ENCODE measurements at regions not wholly inside any gene's neighbourhood (a gene's known extent, or its start where the extent isn't known, plus 50 kb on each side); places are given as distances from the start of the nearest gene placed in this dataset.

- no peaks in the 10 kb centered on the region for H3K9me3 ChIP-seq (ENCODE audit: control insufficient read depth, insufficient read depth, low read depth, low read length)
- H3K4me3 ChIP-seq (ENCODE audit: low read depth in 2 of 2, low read length in 2 of 2), result no peak overlapping the region
- no peaks in the 10 kb centered on the region for H3K27me3 ChIP-seq (ENCODE audit: control insufficient read depth, insufficient read depth, low read length)
- ChIA-PET POLR2A (no interaction called here), CTCF (no interaction called here)
- no TSS peak for BruUV-seq (replicated peaks)
- DNase-seq (ENCODE audit: low read depth, low spot score) (no peak), ATAC-seq (no peak)
- no peak for TF ChIP-seq POLR2AphosphoS5 (IDR thresholded peaks at IDR 0.05; ENCODE audit: low read depth, low read length)
- H3K27ac ChIP-seq (ENCODE audit: low read length), result no peak overlapping the region
- intact Hi-C loops (cut with micrococcal nuclease; ENCODE audit: unreplicated experiment), result no loop called here
- no peaks in the 10 kb centered on the region for H3K36me3 ChIP-seq (ENCODE audit: control insufficient read depth, insufficient read depth, low read length)
- H3K4me1 ChIP-seq (ENCODE audit: control insufficient read depth, insufficient read depth, low read length), result no peaks in the 10 kb centered on the region
- in situ Hi-C loops (cut with HindIII; ENCODE audit: low pct_unique_long_range_greater_than_20kb, low sequenced_read_pairs), result no loop called here
Measured at GRCh38 chr10:108789336-108789735, 1134.0 kb downstream of the XPNPEP1 start.

DNA sequence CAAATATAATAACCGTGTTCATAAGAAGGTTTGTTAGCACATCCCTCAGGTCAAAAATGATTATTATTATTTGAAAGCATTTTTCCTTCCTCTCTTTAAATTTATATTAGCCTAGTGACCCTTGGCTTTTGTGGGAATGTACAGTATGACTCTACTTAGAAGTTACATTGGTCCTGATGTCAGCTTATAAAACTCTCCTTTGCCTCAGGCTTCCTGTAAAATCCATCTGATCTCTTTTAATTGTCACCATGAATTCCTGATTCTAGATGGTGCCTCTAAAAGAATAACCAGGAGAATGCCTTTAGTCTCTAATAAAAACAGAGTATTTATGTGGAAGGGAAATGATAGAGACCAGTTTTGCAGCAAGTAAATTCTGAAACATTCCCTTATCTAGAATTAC is 1134.4 kb downstream of the XPNPEP1 start:
- CTCF ChIA-PET, result no interaction called here
- TF ChIP-seq CTCF (IDR thresholded peaks at IDR 0.05) (no peak), TCF7L2 (IDR thresholded peaks at IDR 0.05; ENCODE audit: low read depth, low read length) (no peak), POLR2AphosphoS5 (IDR thresholded peaks at IDR 0.05; ENCODE audit: low read depth, low read length) (no peak), SIN3A (IDR thresholded peaks at IDR 0.05; ENCODE audit: borderline replicate concordance, insufficient read depth, low read depth, low read length) (no peak), REST (IDR thresholded peaks at IDR 0.05; ENCODE audit: insufficient read depth in 1 of 2, low read depth in 2 of 2, low read length in 1 of 2) (no peak)
- POLR2A ChIA-PET, result no interaction called here
- no peaks in the 10 kb centered on the region for H3K4me1 ChIP-seq (ENCODE audit: control insufficient read depth, insufficient read depth, low read length)
- H3K27me3 ChIP-seq (ENCODE audit: control insufficient read depth, insufficient read depth, low read length), result no peaks in the 10 kb centered on the region
- no peak overlapping the region for H3K27ac ChIP-seq (ENCODE audit: low read length)
- in situ Hi-C loops (cut with HindIII; ENCODE audit: low pct_unique_long_range_greater_than_20kb, low sequenced_read_pairs), result no loop called here
- H3K36me3 ChIP-seq (ENCODE audit: control insufficient read depth, insufficient read depth, low read length), result no peaks in the 10 kb centered on the region
- H3K4me3 ChIP-seq (ENCODE audit: low read depth in 2 of 2, low read length in 2 of 2), result no peak overlapping the region
- intact Hi-C loops (cut with micrococcal nuclease; ENCODE audit: unreplicated experiment), result no loop called here
- no TSS peak for BruUV-seq (replicated peaks)
- ATAC-seq (no peak), DNase-seq (ENCODE audit: low read depth, low spot score) (no peak)
- H3K9me3 ChIP-seq (ENCODE audit: control insufficient read depth, insufficient read depth, low read depth, low read length), result no peaks in the 10 kb centered on the region

- in situ Hi-C loops (cut with HindIII; ENCODE audit: low pct_unique_long_range_greater_than_20kb, low sequenced_read_pairs), result no loop called here
- no peak overlapping the region for H3K4me3 ChIP-seq (ENCODE audit: low read depth in 2 of 2, low read length in 2 of 2)
- no TSS peak for BruUV-seq (replicated peaks)
- no peak for TF ChIP-seq POLR2AphosphoS5 (IDR thresholded peaks at IDR 0.05; ENCODE audit: low read depth, low read length)
- H3K27ac ChIP-seq (ENCODE audit: low read length), result no peak overlapping the region
- CTCF ChIA-PET, result no interaction called here
- intact Hi-C loops (cut with micrococcal nuclease; ENCODE audit: unreplicated experiment), result no loop called here
- H3K27me3 ChIP-seq (ENCODE audit: control insufficient read depth, insufficient read depth, low read length), result no peaks in the 10 kb centered on the region
- POLR2A ChIA-PET, result no interaction called here
- no peaks in the 10 kb centered on the region for H3K9me3 ChIP-seq (ENCODE audit: control insufficient read depth, insufficient read depth, low read depth, low read length)
- no peak for DNase-seq (ENCODE audit: low read depth, low spot score)
- no peak for ATAC-seq
- H3K4me1 ChIP-seq (ENCODE audit: control insufficient read depth, insufficient read depth, low read length), result no peaks in the 10 kb centered on the region
- no peaks in the 10 kb centered on the region for H3K36me3 ChIP-seq (ENCODE audit: control insufficient read depth, insufficient read depth, low read length)
Measured at GRCh38 chr10:108787932-108788331, 1135.4 kb downstream of the XPNPEP1 start.

Data from Panc1 (cell line).